Astrocyte (in vitro differentiated cells and primary cell): ENCODE measurements at regions not wholly inside any gene's neighbourhood (a gene's known extent, or its start where the extent isn't known, plus 50 kb on each side); places are given as distances from the start of the nearest gene placed in this dataset.

Source experiments
- DNase-seq: peaks from one replicate; pipeline ENCODE4 v3.0.0-alpha.2; 2010; ENCODE audit warnings: low read depth
- FAIRE-seq: peaks from 2 replicates; lab custom pipeline; 2011; peaks lifted over from hg19 to GRCh38; lab: Jason Lieb, UNC
- H2AFZ ChIP-seq: 2 replicates; pipeline ENCODE4 v1.6.0; 2012; ENCODE audit warnings: low read depth, low read length, inconsistent platforms
- H3K27ac ChIP-seq: 2 replicates; pipeline ENCODE4 v1.5.1; 2011; ENCODE audit warnings: low read depth, low read length, inconsistent platforms
- H3K27me3 ChIP-seq: 2 replicates; pipeline ENCODE4 v1.6.0; 2011; ENCODE audit warnings: low read length, inconsistent platforms; ENCODE audit not compliant: insufficient read depth
- H3K36me3 ChIP-seq: 2 replicates; pipeline ENCODE4 v1.5.1; 2011; ENCODE audit warnings: low read length, inconsistent platforms; ENCODE audit not compliant: insufficient read depth
- H3K4me1 ChIP-seq: 2 replicates; pipeline ENCODE4 v1.5.1; 2011; ENCODE audit warnings: low read length, inconsistent platforms; ENCODE audit not compliant: insufficient read depth
- H3K4me2 ChIP-seq: 2 replicates; pipeline ENCODE4 v1.6.0; 2012; ENCODE audit warnings: low read length, inconsistent platforms
- H3K4me3 ChIP-seq: 2 replicates; pipeline ENCODE4 v1.5.1; 2011; ENCODE audit warnings: low read depth, mild to moderate bottlenecking, low read length, inconsistent platforms; ENCODE audit not compliant: insufficient read depth
- H3K79me2 ChIP-seq: 2 replicates; pipeline ENCODE4 v1.6.0; 2012; ENCODE audit warnings: mild to moderate bottlenecking, low read length, inconsistent platforms; ENCODE audit not compliant: insufficient read depth
- H3K9ac ChIP-seq: 2 replicates; pipeline ENCODE4 v1.6.0; 2012; ENCODE audit warnings: mild to moderate bottlenecking, low read length, inconsistent platforms
- H3K9me3 ChIP-seq: 2 replicates; pipeline ENCODE4 v1.5.1; 2012; ENCODE audit warnings: low read depth, mild to moderate bottlenecking, low read length, inconsistent platforms; ENCODE audit not compliant: insufficient read depth
- H4K20me1 ChIP-seq: 2 replicates; pipeline ENCODE4 v1.6.0; 2012; ENCODE audit warnings: low read length, inconsistent platforms; ENCODE audit not compliant: insufficient read depth
- H3K27ac Mint-ChIP-seq: one replicate; pipeline ENCODE4 v1.8.0; 2021; ENCODE audit warnings: mild to moderate bottlenecking, mixed read lengths; ENCODE audit not compliant: unreplicated experiment
- H3K27me3 Mint-ChIP-seq: one replicate; pipeline ENCODE4 v1.8.0; 2021; ENCODE audit warnings: low read depth, mixed read lengths; ENCODE audit not compliant: unreplicated experiment
- H3K36me3 Mint-ChIP-seq: one replicate; pipeline ENCODE4 v1.8.0; 2021; ENCODE audit warnings: low read depth, mixed read lengths; ENCODE audit not compliant: unreplicated experiment
- H3K4me1 Mint-ChIP-seq: one replicate; pipeline ENCODE4 v1.8.0; 2021; ENCODE audit warnings: low read depth, mixed read lengths; ENCODE audit not compliant: unreplicated experiment
- H3K4me3 Mint-ChIP-seq: one replicate; pipeline ENCODE4 v1.8.0; 2021; ENCODE audit warnings: mild to moderate bottlenecking, moderate library complexity, mixed read lengths; ENCODE audit not compliant: unreplicated experiment
- H3K9me3 Mint-ChIP-seq: one replicate; pipeline ENCODE4 v1.8.0; 2021; ENCODE audit warnings: mild to moderate bottlenecking, mixed read lengths; ENCODE audit not compliant: unreplicated experiment
- EZH2 ChIP-seq: IDR thresholded peaks from 2 replicates; pipeline ENCODE4 v1.6.1; 2012; ENCODE audit warnings: mild to moderate bottlenecking, low read length, inconsistent platforms; ENCODE audit not compliant: insufficient read depth
- TF ChIP-seq, protein P1 (sequence below): IDR thresholded peaks from 2 replicates; pipeline ENCODE4 v1.5.1; 2011; ENCODE audit warnings: low read depth, mild to moderate bottlenecking, inconsistent platforms, low read length, moderate library complexity; ENCODE audit not compliant: insufficient read depth

GRCh38 chr1:189644970-189645369, 832.7 kb downstream of the BRINP3 start:
- Mint-ChIP-seq H3K27ac (no peak overlapping the region), H3K4me3 (no peak overlapping the region), H3K36me3 (no peaks in the 10 kb centered on the region), H3K27me3 (no peaks in the 10 kb centered on the region), H3K9me3 (peaks cover 4% of the 10 kb centered on the region), H3K4me1 (no peaks in the 10 kb centered on the region)
- H3K27ac ChIP-seq = no peak overlapping the region
- H3K9me3 ChIP-seq = no peaks in the 10 kb centered on the region
- no peaks in the 10 kb centered on the region for H3K79me2 ChIP-seq
- H3K4me2 ChIP-seq = no peak overlapping the region
- no peak overlapping the region for H3K4me3 ChIP-seq
- no peaks in the 10 kb centered on the region for H3K36me3 ChIP-seq
- no peaks in the 10 kb centered on the region for H4K20me1 ChIP-seq
- TF ChIP-seq, protein P1, sequence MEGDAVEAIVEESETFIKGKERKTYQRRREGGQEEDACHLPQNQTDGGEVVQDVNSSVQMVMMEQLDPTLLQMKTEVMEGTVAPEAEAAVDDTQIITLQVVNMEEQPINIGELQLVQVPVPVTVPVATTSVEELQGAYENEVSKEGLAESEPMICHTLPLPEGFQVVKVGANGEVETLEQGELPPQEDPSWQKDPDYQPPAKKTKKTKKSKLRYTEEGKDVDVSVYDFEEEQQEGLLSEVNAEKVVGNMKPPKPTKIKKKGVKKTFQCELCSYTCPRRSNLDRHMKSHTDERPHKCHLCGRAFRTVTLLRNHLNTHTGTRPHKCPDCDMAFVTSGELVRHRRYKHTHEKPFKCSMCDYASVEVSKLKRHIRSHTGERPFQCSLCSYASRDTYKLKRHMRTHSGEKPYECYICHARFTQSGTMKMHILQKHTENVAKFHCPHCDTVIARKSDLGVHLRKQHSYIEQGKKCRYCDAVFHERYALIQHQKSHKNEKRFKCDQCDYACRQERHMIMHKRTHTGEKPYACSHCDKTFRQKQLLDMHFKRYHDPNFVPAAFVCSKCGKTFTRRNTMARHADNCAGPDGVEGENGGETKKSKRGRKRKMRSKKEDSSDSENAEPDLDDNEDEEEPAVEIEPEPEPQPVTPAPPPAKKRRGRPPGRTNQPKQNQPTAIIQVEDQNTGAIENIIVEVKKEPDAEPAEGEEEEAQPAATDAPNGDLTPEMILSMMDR = no peak
- TF ChIP-seq EZH2 = no peak
- H3K27me3 ChIP-seq = no peaks in the 10 kb centered on the region
- no peak overlapping the region for H3K9ac ChIP-seq
- no peak for DNase-seq
- H2AFZ ChIP-seq = no peak overlapping the region
- H3K4me1 ChIP-seq = no peaks in the 10 kb centered on the region
- FAIRE-seq = no peak

DNA sequence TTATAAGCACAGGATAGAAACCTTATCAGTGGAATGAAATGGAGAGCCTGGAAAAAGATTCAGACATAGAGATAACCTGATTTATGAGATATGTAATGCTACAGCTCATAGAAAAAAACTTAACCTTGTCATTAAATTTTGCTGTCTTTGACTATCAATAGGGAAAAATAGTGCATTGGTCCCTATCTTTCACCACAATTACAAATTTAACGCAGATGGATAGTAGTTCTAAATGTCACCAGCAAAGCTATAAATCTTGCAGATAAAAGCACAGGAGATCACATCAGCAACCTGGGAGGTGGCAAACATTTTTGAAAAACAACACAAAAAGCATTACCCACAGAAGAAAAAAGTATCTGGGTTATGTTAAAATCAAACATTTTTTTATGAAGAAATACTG, 831.6 kb downstream of the BRINP3 start:
- H3K4me1 Mint-ChIP-seq = no peaks in the 10 kb centered on the region

GRCh38 chr1:189654906-189655305, 822.8 kb downstream of the BRINP3 start:
- Mint-ChIP-seq H3K4me3 (no peak overlapping the region), H3K36me3 (no peaks in the 10 kb centered on the region), H3K27ac (no peak overlapping the region), H3K27me3 (no peaks in the 10 kb centered on the region), H3K4me1 (peaks cover 10% of the 10 kb centered on the region), H3K9me3 (no peaks in the 10 kb centered on the region)
- no peak overlapping the region for H3K4me3 ChIP-seq
- H3K79me2 ChIP-seq = no peaks in the 10 kb centered on the region
- peak; percentile 28 for DNase-seq
- H3K4me2 ChIP-seq = no peak overlapping the region
- H2AFZ ChIP-seq = no peak overlapping the region
- TF ChIP-seq, protein P1 = no peak
- TF ChIP-seq EZH2 = no peak
- no peak overlapping the region for H3K27ac ChIP-seq
- no peak for FAIRE-seq
- no peaks in the 10 kb centered on the region for H4K20me1 ChIP-seq
- no peaks in the 10 kb centered on the region for H3K36me3 ChIP-seq
- H3K27me3 ChIP-seq = no peaks in the 10 kb centered on the region
- no peaks in the 10 kb centered on the region for H3K4me1 ChIP-seq
- H3K9me3 ChIP-seq = no peaks in the 10 kb centered on the region
- no peak overlapping the region for H3K9ac ChIP-seq

More for the DNA sequence above, 831.6 kb downstream of the BRINP3 start:
- H3K4me3 ChIP-seq = no peak overlapping the region
- no peaks in the 10 kb centered on the region for H3K79me2 ChIP-seq
- no peak overlapping the region for H3K9ac ChIP-seq
- H3K36me3 ChIP-seq = no peaks in the 10 kb centered on the region
- no peaks in the 10 kb centered on the region for H3K4me1 ChIP-seq
- no peaks in the 10 kb centered on the region for H4K20me1 ChIP-seq
- H3K4me2 ChIP-seq = no peak overlapping the region
- DNase-seq (no peak), FAIRE-seq (no peak)
- no peak overlapping the region for H3K27ac ChIP-seq
- Mint-ChIP-seq H3K4me3 (no peak overlapping the region), H3K27ac (no peak overlapping the region), H3K27me3 (no peaks in the 10 kb centered on the region), H3K36me3 (no peaks in the 10 kb centered on the region), H3K9me3 (peaks cover 4% of the 10 kb centered on the region)
- H3K27me3 ChIP-seq = no peaks in the 10 kb centered on the region
- no peaks in the 10 kb centered on the region for H3K9me3 ChIP-seq
- H2AFZ ChIP-seq = no peak overlapping the region
- TF ChIP-seq, protein P1 = no peak
- TF ChIP-seq EZH2 = no peak
